CD14-positive monocyte (primary cell): ENCODE measurements at regions not wholly inside any gene's neighbourhood (a gene's known extent, or its start where the extent isn't known, plus 50 kb on each side); places are given as distances from the start of the nearest gene placed in this dataset.

ENCODE experiments used
- DNase-seq, 3 donors: peaks; one replicate each; pipeline ENCODE4 v3.0.0-alpha.2; 2011 to 2022
- H2AFZ ChIP-seq: 2 replicates; pipeline ENCODE4 v1.6.0; 2012; ENCODE audit warnings: mild to moderate bottlenecking, low read depth, low read length, inconsistent platforms; ENCODE audit not compliant: insufficient read depth, poor library complexity, severe bottlenecking
- H3K27ac ChIP-seq, 2 donors: 1 replicate in 1 of 2; 2 replicates in 1 of 2; pipeline ENCODE4 v1.5.1; 2012 to 2013; ENCODE audit warnings: low read length in 2 of 2, control low read depth in 1 of 2, inconsistent platforms in 1 of 2, low read depth in 1 of 2, mild to moderate bottlenecking in 1 of 2
- H3K27me3 ChIP-seq, 2 donors: one replicate each; pipeline versions ENCODE4 v1.6.0 to v1.6.1; 2011 to 2013; ENCODE audit warnings: low read length in 2 of 2; ENCODE audit not compliant: control insufficient read depth in 2 of 2, insufficient read depth in 2 of 2
- H3K36me3 ChIP-seq, 2 donors: replicated peaks in 1 of 2; 1 replicate in 1 of 2; 2 replicates in 1 of 2; pipeline versions ENCODE4 v1.5.1 to v1.6.1; 2012 to 2013; ENCODE audit warnings: low read length in 2 of 2, control low read depth in 1 of 2, inconsistent platforms in 1 of 2, mild to moderate bottlenecking in 1 of 2; ENCODE audit not compliant: insufficient read depth in 2 of 2, control insufficient read depth in 1 of 2
- H3K4me1 ChIP-seq, 2 donors: 1 replicate in 1 of 2; 2 replicates in 1 of 2; pipeline versions ENCODE4 v1.5.1 to v1.6.1; 2012 to 2013; ENCODE audit warnings: low read length in 2 of 2, control low read depth in 1 of 2, inconsistent platforms in 1 of 2, mild to moderate bottlenecking in 1 of 2, moderate library complexity in 1 of 2; ENCODE audit not compliant: insufficient read depth in 2 of 2, control insufficient read depth in 1 of 2
- H3K4me2 ChIP-seq: replicated peaks from 2 replicates; pipeline ENCODE3; 2012; ENCODE audit warnings: low read length, moderate library complexity, mild to moderate bottlenecking; ENCODE audit not compliant: poor library complexity, severe bottlenecking; ENCODE audit errors: extremely low read depth
- H3K4me3 ChIP-seq, 3 experiments: fragments of 200-600 bp in 1 of 3; sonication (generic) in 1 of 3; replicated peaks in 1 of 3; 1 replicate in 2 of 3; 2 replicates in 1 of 3; pipeline ENCODE4 v1.5.1; 2011 to 2013; ENCODE audit warnings: low read length in 3 of 3, mild to moderate bottlenecking in 3 of 3, control low read depth in 2 of 3, low read depth in 2 of 3, inconsistent platforms in 1 of 3, moderate library complexity in 1 of 3
- H3K79me2 ChIP-seq: 2 replicates; pipeline ENCODE4 v1.6.0; 2012; ENCODE audit warnings: mild to moderate bottlenecking, control low read depth, inconsistent platforms, low read length, moderate library complexity; ENCODE audit not compliant: insufficient read depth
- H3K9ac ChIP-seq: 2 replicates; pipeline ENCODE4 v1.6.0; 2017; ENCODE audit warnings: low read length, mild to moderate bottlenecking; ENCODE audit not compliant: insufficient read depth, poor library complexity, severe bottlenecking
- H3K9me3 ChIP-seq, 2 donors: replicated peaks in 1 of 2; 1 replicate in 1 of 2; 2 replicates in 1 of 2; pipeline versions ENCODE4 v1.5.1 to v1.6.1; 2012 to 2013; ENCODE audit warnings: low read length in 2 of 2, control low read depth in 1 of 2; ENCODE audit not compliant: control insufficient read depth in 1 of 2, insufficient read depth in 1 of 2
- H4K20me1 ChIP-seq: 2 replicates; pipeline ENCODE4 v1.6.0; 2012; ENCODE audit warnings: mild to moderate bottlenecking, low read length, control low read depth, moderate library complexity; ENCODE audit not compliant: insufficient read depth
- H3K27ac Mint-ChIP-seq, 7 donors: one replicate each; pipeline ENCODE4 v1.8.0; 2020; ENCODE audit warnings: mild to moderate bottlenecking in 7 of 7, mixed read lengths in 7 of 7, moderate library complexity in 6 of 7, inconsistent platforms in 2 of 7
- H3K27me3 Mint-ChIP-seq, 3 donors: one replicate each; pipeline ENCODE4 v1.8.0; 2021 to 2022; ENCODE audit warnings: low read depth in 3 of 3, mild to moderate bottlenecking in 3 of 3, mixed read lengths in 3 of 3, moderate library complexity in 3 of 3, inconsistent platforms in 1 of 3
- H3K36me3 Mint-ChIP-seq, 2 donors: one replicate each; pipeline ENCODE4 v1.8.0; 2020; ENCODE audit warnings: mixed read lengths in 2 of 2, inconsistent platforms in 1 of 2, mild to moderate bottlenecking in 1 of 2
- H3K4me1 Mint-ChIP-seq: one replicate; pipeline ENCODE4 v1.8.0; 2020; ENCODE audit warnings: mild to moderate bottlenecking, mixed read lengths
- H3K4me3 Mint-ChIP-seq, 2 donors: one replicate each; pipeline ENCODE4 v1.8.0; 2020; ENCODE audit warnings: mild to moderate bottlenecking in 2 of 2, mixed read lengths in 2 of 2, moderate library complexity in 1 of 2
- H3K9me3 Mint-ChIP-seq, 7 donors: one replicate each; pipeline ENCODE4 v1.8.0; 2020 to 2022; ENCODE audit warnings: mixed read lengths in 7 of 7, mild to moderate bottlenecking in 6 of 7, moderate library complexity in 6 of 7, inconsistent platforms in 2 of 7
- WGBS: methylation state at CpG from one replicate; pipeline ENCODE4 v1.1.5; 2013; ENCODE audit warnings: missing lambda C conversion rate; ENCODE audit not compliant: insufficient coverage; 5-methylcytosine and 5-hydroxymethylcytosine counted together
- intact Hi-C, 2 donors: fragments of 100-400 bp; cut with micrococcal nuclease; formaldehyde crosslinking; loops; one replicate each; pipeline versions ENCODE4 v1.15.0 to v1.15.1; 2023
- TF ChIP-seq, protein P1 (sequence below): fragments of 200-600 bp; IDR thresholded peaks from one replicate; pipeline ENCODE4 v1.8.0; 2022; ENCODE audit warnings: antibody characterized with exemption, mild to moderate bottlenecking

DNA sequence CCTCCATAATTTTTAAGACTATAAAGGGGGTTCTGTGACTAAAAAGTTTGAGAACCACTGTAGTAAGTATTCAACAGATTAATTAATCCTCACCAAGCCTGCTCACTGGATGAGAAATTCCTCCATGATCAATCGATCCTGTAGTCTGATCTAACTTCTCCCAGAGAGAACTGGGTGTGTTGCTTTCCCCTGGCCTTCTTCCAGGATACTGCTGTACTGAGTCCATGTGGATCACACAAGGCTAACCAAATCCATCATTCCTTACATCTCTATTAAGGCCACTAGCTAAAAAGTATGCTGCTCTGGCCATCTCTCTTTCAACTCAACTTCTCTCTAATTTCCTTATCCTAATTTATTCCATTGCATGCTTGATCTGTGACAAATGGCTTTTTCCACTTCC lies 280.2 kb upstream of the PCSK5 start:
- Mint-ChIP-seq H3K4me1 (peaks cover 21% of the 10 kb centered on the region), H3K36me3 (no peaks in the 10 kb centered on the region), H3K27me3 (peaks cover 0 to 4% (median 2%) of the 10 kb centered on the region in 3 donors), H3K27ac (no peak overlapping the region), H3K9me3 (peaks cover 0 to 8% (median 0%) of the 10 kb centered on the region in 7 donors), H3K4me3 (no peak overlapping the region)
- Histone ChIP-seq H4K20me1 (no peaks in the 10 kb centered on the region), H3K27me3 (no peaks in the 10 kb centered on the region), H2AFZ (no peak overlapping the region), H3K36me3 (no peaks in the 10 kb centered on the region), H3K4me2 (no peak overlapping the region), H3K4me1 (peaks cover 8 to 13% of the 10 kb centered on the region in 2 donors), H3K27ac (no peak overlapping the region), H3K9me3 (no peaks in the 10 kb centered on the region), H3K79me2 (no peaks in the 10 kb centered on the region), H3K4me3 (no peak overlapping the region), H3K9ac (no peak overlapping the region)
- TF ChIP-seq, protein P1, sequence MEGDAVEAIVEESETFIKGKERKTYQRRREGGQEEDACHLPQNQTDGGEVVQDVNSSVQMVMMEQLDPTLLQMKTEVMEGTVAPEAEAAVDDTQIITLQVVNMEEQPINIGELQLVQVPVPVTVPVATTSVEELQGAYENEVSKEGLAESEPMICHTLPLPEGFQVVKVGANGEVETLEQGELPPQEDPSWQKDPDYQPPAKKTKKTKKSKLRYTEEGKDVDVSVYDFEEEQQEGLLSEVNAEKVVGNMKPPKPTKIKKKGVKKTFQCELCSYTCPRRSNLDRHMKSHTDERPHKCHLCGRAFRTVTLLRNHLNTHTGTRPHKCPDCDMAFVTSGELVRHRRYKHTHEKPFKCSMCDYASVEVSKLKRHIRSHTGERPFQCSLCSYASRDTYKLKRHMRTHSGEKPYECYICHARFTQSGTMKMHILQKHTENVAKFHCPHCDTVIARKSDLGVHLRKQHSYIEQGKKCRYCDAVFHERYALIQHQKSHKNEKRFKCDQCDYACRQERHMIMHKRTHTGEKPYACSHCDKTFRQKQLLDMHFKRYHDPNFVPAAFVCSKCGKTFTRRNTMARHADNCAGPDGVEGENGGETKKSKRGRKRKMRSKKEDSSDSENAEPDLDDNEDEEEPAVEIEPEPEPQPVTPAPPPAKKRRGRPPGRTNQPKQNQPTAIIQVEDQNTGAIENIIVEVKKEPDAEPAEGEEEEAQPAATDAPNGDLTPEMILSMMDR: no peak
- DNase-seq: no peak
- WGBS: 100% methylated on average over 1 of the region's 1 CpG
- intact Hi-C loops: no loop called here

DNA sequence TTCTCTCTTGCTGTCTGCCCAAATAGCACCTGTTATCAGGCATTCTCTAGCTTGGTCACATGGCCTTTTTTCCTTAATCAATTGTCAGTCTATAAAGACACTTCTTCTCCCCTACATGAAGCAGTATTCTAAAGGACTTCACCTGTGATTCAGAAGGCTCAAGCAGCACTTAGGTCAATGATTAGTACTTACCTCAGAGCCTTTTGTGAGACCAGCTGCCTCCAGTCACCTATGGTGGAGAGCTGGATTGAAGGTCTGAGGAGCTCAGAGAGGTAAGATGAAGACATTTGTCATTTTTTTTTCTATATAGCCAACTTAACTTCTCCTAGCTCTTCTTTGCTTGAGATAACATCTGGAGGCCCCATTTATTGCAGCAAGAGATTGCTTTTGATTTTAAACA lies 278.3 kb upstream of the PCSK5 start:
- Histone ChIP-seq H3K27ac (no peak overlapping the region), H3K36me3 (no peaks in the 10 kb centered on the region), H3K4me3 (no peak overlapping the region), H3K27me3 (no peaks in the 10 kb centered on the region), H3K9ac (no peak overlapping the region), H3K79me2 (no peaks in the 10 kb centered on the region), H3K9me3 (no peaks in the 10 kb centered on the region), H3K4me1 (no peaks in the 10 kb centered on the region), H4K20me1 (no peaks in the 10 kb centered on the region), H2AFZ (no peak overlapping the region), H3K4me2 (no peak overlapping the region)
- peaks cover 0 to 5% (median 0%) of the 10 kb centered on the region in 7 donors for H3K9me3 Mint-ChIP-seq
- TF ChIP-seq, protein P1: no peak
- intact Hi-C loops: no loop called here
- peaks cover 4% of the 10 kb centered on the region for H3K4me1 Mint-ChIP-seq
- H3K4me3 Mint-ChIP-seq: no peak overlapping the region
- H3K27ac Mint-ChIP-seq: no peak overlapping the region
- H3K36me3 Mint-ChIP-seq: no peaks in the 10 kb centered on the region
- H3K27me3 Mint-ChIP-seq: peaks cover 2 to 5% (median 4%) of the 10 kb centered on the region in 3 donors
- no peak for DNase-seq
